ES-I3 (cell line): ENCODE measurements at regions not wholly inside any gene's neighbourhood (a gene's known extent, or its start where the extent isn't known, plus 50 kb on each side); places are given as distances from the start of the nearest gene placed in this dataset.

Source experiments
- H3K36me3 ChIP-seq: 2 replicates; pipeline ENCODE4 v1.6.1; 2013; ENCODE audit warnings: mild to moderate bottlenecking, low read length, control low read depth, moderate library complexity; ENCODE audit not compliant: insufficient read depth
- H3K4me1 ChIP-seq: 2 replicates; pipeline ENCODE4 v1.6.1; 2013; ENCODE audit warnings: mild to moderate bottlenecking, control low read depth, low read length; ENCODE audit not compliant: insufficient read depth
- H3K9ac ChIP-seq: 2 replicates; pipeline ENCODE4 v1.6.1; 2013; ENCODE audit warnings: low read depth, mild to moderate bottlenecking, low read length, moderate library complexity
- H3K9me3 ChIP-seq: 2 replicates; pipeline ENCODE4 v1.6.1; 2013; ENCODE audit warnings: mild to moderate bottlenecking, low read length, moderate library complexity; ENCODE audit not compliant: control insufficient read depth, insufficient read depth

GRCh38 chr1:167145965-167146364, 52.1 kb downstream of the STYXL2 start:
- H3K9ac ChIP-seq, result no peak overlapping the region
- H3K9me3 ChIP-seq, result peaks cover 4% of the 10 kb centered on the region; the same call in 1 of the 2 replicates
- peaks cover 7% of the 10 kb centered on the region for H3K4me1 ChIP-seq
- no peaks in the 10 kb centered on the region for H3K36me3 ChIP-seq

- peaks cover 7% of the 10 kb centered on the region for H3K4me1 ChIP-seq
- no peaks in the 10 kb centered on the region for H3K36me3 ChIP-seq
- no peak overlapping the region for H3K9ac ChIP-seq
- peaks cover 4% of the 10 kb centered on the region; the same call in 1 of the 2 replicates for H3K9me3 ChIP-seq
Observed at GRCh38 chr1:167146903-167147539, 53.1 kb downstream of the STYXL2 start.

- Histone ChIP-seq H3K36me3 (no peaks in the 10 kb centered on the region), H3K9ac (no peak overlapping the region; the same call in 1 of the 2 replicates), H3K4me1 (peaks cover 14% of the 10 kb centered on the region), H3K9me3 (0 out of 2 replicates have a peak, but pooled peaks cover 4% of the 10 kb centered on the region)
Observed at GRCh38 chr1:167148421-167148820, 54.5 kb downstream of the STYXL2 start.

GRCh38 chr1:167149793-167150491, 56.1 kb downstream of the STYXL2 start:
- Histone ChIP-seq H3K4me1 (peaks cover 14% of the 10 kb centered on the region), H3K9ac (no peak overlapping the region), H3K36me3 (no peaks in the 10 kb centered on the region), H3K9me3 (0 out of 2 replicates have a peak, but pooled peaks cover 4% of the 10 kb centered on the region)

GRCh38 chr1:167150492-167150833, 56.6 kb downstream of the STYXL2 start:
- Histone ChIP-seq H3K4me1 (peaks cover 14% of the 10 kb centered on the region), H3K36me3 (no peaks in the 10 kb centered on the region), H3K9me3 (0 out of 2 replicates have a peak, but pooled peaks cover 4% of the 10 kb centered on the region), H3K9ac (no peak overlapping the region)

GRCh38 chr1:167152192-167152876, 58.5 kb downstream of the STYXL2 start:
- Histone ChIP-seq H3K9ac (no peak overlapping the region), H3K9me3 (no peaks in the 10 kb centered on the region), H3K36me3 (no peaks in the 10 kb centered on the region), H3K4me1 (peaks cover 17% of the 10 kb centered on the region)

GRCh38 chr1:167156466-167156865, 62.6 kb downstream of the STYXL2 start:
- Histone ChIP-seq H3K4me1 (peaks cover 26% of the 10 kb centered on the region), H3K9ac (no peak overlapping the region), H3K9me3 (peaks cover 5% of the 10 kb centered on the region), H3K36me3 (no peaks in the 10 kb centered on the region)

- Histone ChIP-seq H3K9me3 (peaks cover 5% of the 10 kb centered on the region), H3K9ac (no peak overlapping the region), H3K36me3 (no peaks in the 10 kb centered on the region), H3K4me1 (peaks cover 28% of the 10 kb centered on the region)
Observed at GRCh38 chr1:167157114-167157513, 63.2 kb downstream of the STYXL2 start.

GRCh38 chr1:167158111-167158812, 62.4 kb upstream of the POU2F1 start:
- no peak overlapping the region for H3K9ac ChIP-seq
- peaks cover 5% of the 10 kb centered on the region for H3K9me3 ChIP-seq
- peaks cover 32% of the 10 kb centered on the region for H3K4me1 ChIP-seq
- no peaks in the 10 kb centered on the region for H3K36me3 ChIP-seq

- H3K9ac ChIP-seq, result no peak overlapping the region
- H3K36me3 ChIP-seq, result no peaks in the 10 kb centered on the region
- H3K9me3 ChIP-seq, result peaks cover 5% of the 10 kb centered on the region
- H3K4me1 ChIP-seq, result peaks cover 36% of the 10 kb centered on the region
Observed at GRCh38 chr1:167158813-167159275, 61.8 kb upstream of the POU2F1 start.

GRCh38 chr1:167159782-167160181, 60.9 kb upstream of the POU2F1 start:
- peaks cover 5% of the 10 kb centered on the region for H3K9me3 ChIP-seq
- no peak overlapping the region for H3K9ac ChIP-seq
- H3K4me1 ChIP-seq, result peaks cover 36% of the 10 kb centered on the region
- no peaks in the 10 kb centered on the region for H3K36me3 ChIP-seq

- no peaks in the 10 kb centered on the region for H3K36me3 ChIP-seq
- peaks cover 36% of the 10 kb centered on the region for H3K4me1 ChIP-seq
- no peak overlapping the region for H3K9ac ChIP-seq
- H3K9me3 ChIP-seq, result peaks cover 5% of the 10 kb centered on the region
Observed at GRCh38 chr1:167161242-167161641, 59.4 kb upstream of the POU2F1 start.

- no peak overlapping the region for H3K9ac ChIP-seq
- H3K36me3 ChIP-seq, result no peaks in the 10 kb centered on the region
- peaks cover 36% of the 10 kb centered on the region for H3K4me1 ChIP-seq
- H3K9me3 ChIP-seq, result peaks cover 5% of the 10 kb centered on the region
Observed at GRCh38 chr1:167161762-167162161, 58.9 kb upstream of the POU2F1 start.

- Histone ChIP-seq H3K4me1 (peaks cover 17% of the 10 kb centered on the region), H3K36me3 (no peaks in the 10 kb centered on the region), H3K9ac (no peak overlapping the region), H3K9me3 (no peaks in the 10 kb centered on the region)
Observed at GRCh38 chr1:167165219-167165618, 55.5 kb upstream of the POU2F1 start.
